ENCODE measurements at regions not wholly inside any gene's neighbourhood (a gene's known extent, or its start where the extent isn't known, plus 50 kb on each side); places are given as distances from the start of the nearest gene placed in this dataset.

- TF ChIP-seq, protein P1, sequence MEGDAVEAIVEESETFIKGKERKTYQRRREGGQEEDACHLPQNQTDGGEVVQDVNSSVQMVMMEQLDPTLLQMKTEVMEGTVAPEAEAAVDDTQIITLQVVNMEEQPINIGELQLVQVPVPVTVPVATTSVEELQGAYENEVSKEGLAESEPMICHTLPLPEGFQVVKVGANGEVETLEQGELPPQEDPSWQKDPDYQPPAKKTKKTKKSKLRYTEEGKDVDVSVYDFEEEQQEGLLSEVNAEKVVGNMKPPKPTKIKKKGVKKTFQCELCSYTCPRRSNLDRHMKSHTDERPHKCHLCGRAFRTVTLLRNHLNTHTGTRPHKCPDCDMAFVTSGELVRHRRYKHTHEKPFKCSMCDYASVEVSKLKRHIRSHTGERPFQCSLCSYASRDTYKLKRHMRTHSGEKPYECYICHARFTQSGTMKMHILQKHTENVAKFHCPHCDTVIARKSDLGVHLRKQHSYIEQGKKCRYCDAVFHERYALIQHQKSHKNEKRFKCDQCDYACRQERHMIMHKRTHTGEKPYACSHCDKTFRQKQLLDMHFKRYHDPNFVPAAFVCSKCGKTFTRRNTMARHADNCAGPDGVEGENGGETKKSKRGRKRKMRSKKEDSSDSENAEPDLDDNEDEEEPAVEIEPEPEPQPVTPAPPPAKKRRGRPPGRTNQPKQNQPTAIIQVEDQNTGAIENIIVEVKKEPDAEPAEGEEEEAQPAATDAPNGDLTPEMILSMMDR (IDR thresholded peaks at IDR 0.05): no peak
- TF ChIP-seq POLR2A (IDR thresholded peaks at IDR 0.05): no peak
Observed at GRCh38 chr1:58925247-58925646, 141.4 kb upstream of the JUN start.

Measured in thyroid gland (tissue), 4 donors.